H9 (cell line): ENCODE measurements at regions not wholly inside any gene's neighbourhood (a gene's known extent, or its start where the extent isn't known, plus 50 kb on each side); places are given as distances from the start of the nearest gene placed in this dataset.

Experiments
- DNase-seq: peaks from one replicate; pipeline ENCODE4 v3.0.0-alpha.2; 2017
- H2AFZ ChIP-seq: one replicate; pipeline ENCODE4 v1.6.1; 2013; ENCODE audit warnings: mild to moderate bottlenecking, low read length, control low read depth, moderate library complexity
- H2AK5ac ChIP-seq: 2 replicates; pipeline ENCODE4 v1.6.1; 2013; ENCODE audit warnings: low read length, control low read depth, mixed read lengths; ENCODE audit not compliant: insufficient read length
- H2BK120ac ChIP-seq: one replicate; pipeline ENCODE4 v1.6.1; 2013; ENCODE audit warnings: low read depth, mild to moderate bottlenecking, low read length, control low read depth, inconsistent platforms; ENCODE audit not compliant: poor library complexity, severe bottlenecking
- H2BK12ac ChIP-seq: 2 replicates; pipeline ENCODE4 v1.6.1; 2013; ENCODE audit warnings: low read length, control low read depth, mixed read lengths, low read depth; ENCODE audit not compliant: insufficient read length
- H2BK15ac ChIP-seq: 2 replicates; pipeline ENCODE4 v1.6.1; 2013; ENCODE audit warnings: low read depth, low read length, control low read depth
- H2BK20ac ChIP-seq: one replicate; pipeline ENCODE4 v1.6.1; 2013; ENCODE audit warnings: low read depth, mild to moderate bottlenecking, low read length, control low read depth, inconsistent platforms; ENCODE audit not compliant: poor library complexity, severe bottlenecking
- H2BK5ac ChIP-seq: 2 replicates; pipeline ENCODE4 v1.6.1; 2013; ENCODE audit warnings: low read length, control low read depth, mixed read lengths; ENCODE audit not compliant: insufficient read length
- H3K14ac ChIP-seq: 2 replicates; pipeline ENCODE4 v1.6.1; 2013; ENCODE audit warnings: low read length, control low read depth; ENCODE audit not compliant: insufficient read depth
- H3K18ac ChIP-seq: 2 replicates; pipeline ENCODE4 v1.6.1; 2013; ENCODE audit warnings: low read depth, mild to moderate bottlenecking, mixed read lengths, low read length, control low read depth; ENCODE audit not compliant: insufficient read length
- H3K23ac ChIP-seq: 2 replicates; pipeline ENCODE4 v1.6.1; 2013; ENCODE audit warnings: low read length, control low read depth, mixed read lengths, low read depth; ENCODE audit not compliant: insufficient read length
- H3K23me2 ChIP-seq: 2 replicates; pipeline ENCODE4 v1.6.1; 2013; ENCODE audit warnings: low read depth, mild to moderate bottlenecking, mixed read lengths, low read length, control low read depth; ENCODE audit not compliant: insufficient read length, poor library complexity, severe bottlenecking
- H3K27ac ChIP-seq: 2 replicates; pipeline ENCODE4 v1.5.1; 2013; ENCODE audit warnings: low read length, control low read depth, mixed read lengths, low read depth; ENCODE audit not compliant: insufficient read length
- H3K27me3 ChIP-seq: 2 replicates; pipeline ENCODE4 v1.6.1; 2013; ENCODE audit warnings: low read length, control low read depth, inconsistent platforms; ENCODE audit not compliant: insufficient read depth
- H3K4ac ChIP-seq: 2 replicates; pipeline ENCODE4 v1.6.1; 2013; ENCODE audit warnings: low read depth, mild to moderate bottlenecking, control low read depth, inconsistent platforms, low read length, moderate library complexity
- H3K4me1 ChIP-seq: 2 replicates; pipeline ENCODE4 v1.6.1; 2013; ENCODE audit warnings: low read length, control low read depth, inconsistent platforms; ENCODE audit not compliant: insufficient read depth
- H3K4me2 ChIP-seq: 2 replicates; pipeline ENCODE4 v1.6.1; 2013; ENCODE audit warnings: low read length, control low read depth, mixed read lengths; ENCODE audit not compliant: insufficient read length, insufficient read depth
- H3K56ac ChIP-seq: 2 replicates; pipeline ENCODE4 v1.6.1; 2013; ENCODE audit warnings: low read depth, mild to moderate bottlenecking, mixed read lengths, low read length, control low read depth; ENCODE audit not compliant: insufficient read length
- H3K79me1 ChIP-seq: 2 replicates; pipeline ENCODE4 v1.6.1; 2013; ENCODE audit warnings: low read depth, mild to moderate bottlenecking, moderate library complexity, low read length, control low read depth, inconsistent platforms; ENCODE audit not compliant: insufficient read depth, poor library complexity, severe bottlenecking
- H3K79me2 ChIP-seq: 2 replicates; pipeline ENCODE4 v1.6.1; 2013; ENCODE audit warnings: low read length, control low read depth, inconsistent platforms; ENCODE audit not compliant: insufficient read depth
- H3K9ac ChIP-seq: 2 replicates; pipeline ENCODE4 v1.6.1; 2013; ENCODE audit warnings: low read length, control low read depth, mixed read lengths; ENCODE audit not compliant: insufficient read length; ENCODE audit errors: extremely low read depth
- H3K9me3 ChIP-seq: one replicate; pipeline ENCODE4 v1.6.1; 2013; ENCODE audit warnings: low read depth, low read length, inconsistent platforms; ENCODE audit not compliant: control insufficient read depth
- H3T11ph ChIP-seq: one replicate; pipeline ENCODE4 v1.6.1; 2013; ENCODE audit warnings: mild to moderate bottlenecking, low read length, control low read depth, inconsistent platforms
- H4K20me1 ChIP-seq: one replicate; pipeline ENCODE4 v1.6.1; 2013; ENCODE audit not compliant: control insufficient read depth, insufficient read length, insufficient read depth
- H4K5ac ChIP-seq: 2 replicates; pipeline ENCODE4 v1.6.1; 2013; ENCODE audit warnings: low read depth, mild to moderate bottlenecking, mixed read lengths, low read length, control low read depth; ENCODE audit not compliant: insufficient read length
- H4K8ac ChIP-seq: replicated peaks from 2 replicates; pipeline ENCODE4 v1.6.1; 2013; ENCODE audit warnings: low read length, control low read depth, mixed read lengths, low read depth; ENCODE audit not compliant: insufficient read length
- H4K91ac ChIP-seq: 2 replicates; pipeline ENCODE4 v1.6.1; 2013; ENCODE audit warnings: low read depth, mild to moderate bottlenecking, moderate library complexity, mixed read lengths, low read length, control low read depth; ENCODE audit not compliant: insufficient read length
- H3K27ac Mint-ChIP-seq, 3 experiments: 2 replicates in 2 of 3; 3 replicates in 1 of 3; pipeline ENCODE4 v1.8.0; 2020 to 2021; ENCODE audit warnings: mixed read lengths in 3 of 3, mild to moderate bottlenecking in 1 of 3, moderate library complexity in 1 of 3
- H3K27me3 Mint-ChIP-seq: 2 replicates; pipeline ENCODE4 v1.8.0; 2021; ENCODE audit warnings: low read depth, mild to moderate bottlenecking, moderate library complexity, mixed read lengths
- H3K36me3 Mint-ChIP-seq, 3 experiments: 2 replicates in 2 of 3; 3 replicates in 1 of 3; pipeline ENCODE4 v1.8.0; 2020 to 2021; ENCODE audit warnings: low read depth in 3 of 3, mixed read lengths in 3 of 3; ENCODE audit not compliant: insufficient read depth in 1 of 3
- H3K4me1 Mint-ChIP-seq, 2 experiments: 2 replicates each; pipeline ENCODE4 v1.8.0; 2020; ENCODE audit warnings: mixed read lengths in 2 of 2
- H3K4me3 Mint-ChIP-seq, 2 experiments: 2 replicates in 1 of 2; 3 replicates in 1 of 2; pipeline ENCODE4 v1.8.0; 2020 to 2021; ENCODE audit warnings: mild to moderate bottlenecking in 2 of 2, mixed read lengths in 2 of 2, moderate library complexity in 1 of 2
- H3K9me3 Mint-ChIP-seq, 2 experiments: 2 replicates in 1 of 2; 3 replicates in 1 of 2; pipeline ENCODE4 v1.8.0; 2020; ENCODE audit warnings: mild to moderate bottlenecking in 2 of 2, mixed read lengths in 2 of 2, moderate library complexity in 1 of 2
- WGBS: extraction: QIAGEN DNeasy Blood & Tissue Kit; methylation state at CpG from one replicate; pipeline ENCODE4 v1.1.7; 2013; ENCODE audit warnings: missing lambda C conversion rate, low lambda C conversion rate, mixed read lengths; ENCODE audit not compliant: insufficient read length; ENCODE audit errors: extremely low coverage; 5-methylcytosine and 5-hydroxymethylcytosine counted together
- TF ChIP-seq, protein P1 (sequence below): fragments of 200-600 bp; sonication (generic); conservative IDR thresholded peaks from 3 replicates; pipeline ENCODE4 v1.8.0; 2021; ENCODE audit warnings: antibody characterized with exemption, mild to moderate bottlenecking

DNA sequence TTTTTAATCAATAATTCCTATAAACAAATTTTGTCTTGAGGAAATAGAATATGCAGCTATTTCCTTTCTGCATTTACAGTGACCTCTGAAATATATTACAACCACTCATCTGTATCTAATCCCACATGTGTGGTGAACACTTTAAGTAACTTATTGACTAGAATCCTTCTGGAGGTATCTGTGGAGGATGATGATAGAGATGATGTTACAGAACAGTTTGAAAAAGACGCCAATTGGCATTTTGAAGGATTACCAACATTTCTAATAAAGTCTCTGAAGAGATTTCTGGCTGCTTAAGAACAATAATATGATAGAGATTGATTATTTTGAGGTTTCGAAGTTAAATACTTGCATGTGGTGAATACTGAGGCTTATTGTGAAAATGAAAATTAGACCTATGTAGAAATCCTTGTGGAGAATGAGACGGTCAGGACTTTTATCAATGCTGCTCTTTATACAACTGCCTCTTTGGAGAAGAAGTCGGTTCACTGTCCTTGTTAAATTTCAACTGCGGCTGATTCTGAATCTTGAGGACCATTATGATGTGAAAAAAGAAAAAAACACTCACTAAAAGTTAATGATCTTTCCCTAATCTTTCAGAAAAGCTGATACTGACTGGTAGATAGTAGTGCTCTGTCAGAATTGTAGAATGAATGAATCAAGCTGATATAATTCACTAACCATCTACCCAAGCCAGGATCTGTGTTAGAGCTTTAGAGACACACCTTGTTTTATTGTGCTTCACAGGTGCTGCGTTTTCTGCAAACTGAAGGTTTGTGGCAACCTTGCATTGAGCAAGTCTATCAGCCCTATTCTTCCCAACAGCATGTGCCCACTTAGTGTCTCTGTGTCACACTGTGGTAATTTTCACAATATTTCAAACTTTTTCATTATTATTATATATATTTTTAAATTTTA lies 204.7 kb downstream of the SPRY1 start:
- H3K79me2 ChIP-seq, result no peaks in the 10 kb centered on the region
- no peaks in the 10 kb centered on the region for H3K27me3 Mint-ChIP-seq
- H4K8ac ChIP-seq, result no peak overlapping the region
- peak overlapping the region; percentile 60 for H2AK5ac ChIP-seq
- no peaks in the 10 kb centered on the region for H3K9me3 Mint-ChIP-seq
- no peak overlapping the region for H4K5ac ChIP-seq
- no peak for DNase-seq
- WGBS, result 100% methylated on average over 1 of the region's 6 CpGs
- H2BK20ac ChIP-seq, result no peak overlapping the region
- no peak overlapping the region for H3K27ac ChIP-seq
- no peaks in the 10 kb centered on the region for H3K79me1 ChIP-seq
- no peak overlapping the region for H3K18ac ChIP-seq
- no peak overlapping the region for H3K4me3 Mint-ChIP-seq
- H3T11ph ChIP-seq, result no peak overlapping the region
- no peak overlapping the region for H2BK15ac ChIP-seq
- no peak overlapping the region for H2AFZ ChIP-seq
- TF ChIP-seq, protein P1, sequence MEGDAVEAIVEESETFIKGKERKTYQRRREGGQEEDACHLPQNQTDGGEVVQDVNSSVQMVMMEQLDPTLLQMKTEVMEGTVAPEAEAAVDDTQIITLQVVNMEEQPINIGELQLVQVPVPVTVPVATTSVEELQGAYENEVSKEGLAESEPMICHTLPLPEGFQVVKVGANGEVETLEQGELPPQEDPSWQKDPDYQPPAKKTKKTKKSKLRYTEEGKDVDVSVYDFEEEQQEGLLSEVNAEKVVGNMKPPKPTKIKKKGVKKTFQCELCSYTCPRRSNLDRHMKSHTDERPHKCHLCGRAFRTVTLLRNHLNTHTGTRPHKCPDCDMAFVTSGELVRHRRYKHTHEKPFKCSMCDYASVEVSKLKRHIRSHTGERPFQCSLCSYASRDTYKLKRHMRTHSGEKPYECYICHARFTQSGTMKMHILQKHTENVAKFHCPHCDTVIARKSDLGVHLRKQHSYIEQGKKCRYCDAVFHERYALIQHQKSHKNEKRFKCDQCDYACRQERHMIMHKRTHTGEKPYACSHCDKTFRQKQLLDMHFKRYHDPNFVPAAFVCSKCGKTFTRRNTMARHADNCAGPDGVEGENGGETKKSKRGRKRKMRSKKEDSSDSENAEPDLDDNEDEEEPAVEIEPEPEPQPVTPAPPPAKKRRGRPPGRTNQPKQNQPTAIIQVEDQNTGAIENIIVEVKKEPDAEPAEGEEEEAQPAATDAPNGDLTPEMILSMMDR, result no peak
- peak overlapping the region in 2 of 3 experiments; percentile 76 to 91; a peak in 3 of 7 replicates for H3K27ac Mint-ChIP-seq
- no peak overlapping the region for H2BK120ac ChIP-seq
- H2BK12ac ChIP-seq, result no peak overlapping the region
- no peaks in the 10 kb centered on the region for H3K23me2 ChIP-seq
- no peaks in the 10 kb centered on the region for H3K9me3 ChIP-seq
- no peak overlapping the region for H4K91ac ChIP-seq
- no peak overlapping the region for H3K9ac ChIP-seq
- H3K14ac ChIP-seq, result no peak overlapping the region
- H3K36me3 Mint-ChIP-seq, result peaks cover 0 to 4% (median 0%) of the 10 kb centered on the region in 3 experiments; a peak in 1 of 7 replicates
- peaks cover 39 to 42% of the 10 kb centered on the region in 2 experiments for H3K4me1 Mint-ChIP-seq
- H3K23ac ChIP-seq, result no peak overlapping the region
- H3K56ac ChIP-seq, result no peak overlapping the region
- no peaks in the 10 kb centered on the region for H3K27me3 ChIP-seq
- no peak overlapping the region for H3K4me2 ChIP-seq
- H2BK5ac ChIP-seq, result no peak overlapping the region
- H4K20me1 ChIP-seq, result no peaks in the 10 kb centered on the region
- H3K4me1 ChIP-seq, result no peaks in the 10 kb centered on the region; the same call in 1 of the 2 replicates
- H3K4ac ChIP-seq, result no peak overlapping the region
